ENCODE measurements at regions not wholly inside any gene's neighbourhood (a gene's known extent, or its start where the extent isn't known, plus 50 kb on each side); places are given as distances from the start of the nearest gene placed in this dataset.

DNA sequence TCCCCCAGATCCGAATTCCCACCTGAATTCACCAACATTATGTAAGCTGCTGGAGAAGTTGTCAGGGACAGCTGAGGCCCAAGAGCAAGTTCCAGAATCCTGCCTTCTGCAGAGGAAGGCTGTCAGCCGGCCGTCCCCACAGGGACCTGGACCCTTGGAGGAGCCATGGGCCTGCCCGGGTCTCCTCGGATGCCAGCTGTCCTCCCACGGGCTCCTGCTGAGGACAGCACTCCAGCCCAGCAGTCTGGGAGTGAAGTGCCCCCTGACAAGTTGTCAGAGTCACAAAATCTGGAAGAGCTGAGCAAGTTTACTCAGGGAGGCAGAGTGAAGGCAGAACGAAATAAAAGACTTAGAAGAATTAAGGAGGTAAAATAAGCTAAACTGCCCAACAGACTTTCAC is 192.5 kb upstream of the DAPK1 start:
- H3K79me2 ChIP-seq (ENCODE audit: low read depth) = no peaks in the 10 kb centered on the region
- no peaks in the 10 kb centered on the region for H3K4me1 ChIP-seq (replicated peaks; ENCODE audit: insufficient read depth)
- H3K27ac ChIP-seq = no peak overlapping the region
- no peaks in the 10 kb centered on the region for H3K36me3 ChIP-seq (ENCODE audit: low read depth)
- H3K9me3 ChIP-seq (ENCODE audit: insufficient read depth, low read depth) = no peaks in the 10 kb centered on the region
- H3K27me3 ChIP-seq (ENCODE audit: insufficient read depth, low read depth) = no peaks in the 10 kb centered on the region
- H3K4me3 ChIP-seq = no peak overlapping the region
- no peak overlapping the region for H2AFZ ChIP-seq
- no peak overlapping the region for H3K4me2 ChIP-seq
- ChIA-PET POLR2A (ENCODE audit: unreplicated experiment) (no interaction called here), CTCF (no interaction called here)
- intact Hi-C loops (cut with micrococcal nuclease; ENCODE audit: unreplicated experiment) = no loop called here
- no peaks in the 10 kb centered on the region for H4K20me1 ChIP-seq (ENCODE audit: insufficient read depth)
- H3K9me2 ChIP-seq (ENCODE audit: insufficient read depth) = no peaks in the 10 kb centered on the region
- no peaks in the 10 kb centered on the region for H3F3A ChIP-seq (ENCODE audit: insufficient read depth, low read depth)
- no peak for DNase-seq
- TF ChIP-seq EZH2 (IDR thresholded peaks at IDR 0.05; ENCODE audit: low read depth) = no peak
- TF ChIP-seq, protein P1, sequence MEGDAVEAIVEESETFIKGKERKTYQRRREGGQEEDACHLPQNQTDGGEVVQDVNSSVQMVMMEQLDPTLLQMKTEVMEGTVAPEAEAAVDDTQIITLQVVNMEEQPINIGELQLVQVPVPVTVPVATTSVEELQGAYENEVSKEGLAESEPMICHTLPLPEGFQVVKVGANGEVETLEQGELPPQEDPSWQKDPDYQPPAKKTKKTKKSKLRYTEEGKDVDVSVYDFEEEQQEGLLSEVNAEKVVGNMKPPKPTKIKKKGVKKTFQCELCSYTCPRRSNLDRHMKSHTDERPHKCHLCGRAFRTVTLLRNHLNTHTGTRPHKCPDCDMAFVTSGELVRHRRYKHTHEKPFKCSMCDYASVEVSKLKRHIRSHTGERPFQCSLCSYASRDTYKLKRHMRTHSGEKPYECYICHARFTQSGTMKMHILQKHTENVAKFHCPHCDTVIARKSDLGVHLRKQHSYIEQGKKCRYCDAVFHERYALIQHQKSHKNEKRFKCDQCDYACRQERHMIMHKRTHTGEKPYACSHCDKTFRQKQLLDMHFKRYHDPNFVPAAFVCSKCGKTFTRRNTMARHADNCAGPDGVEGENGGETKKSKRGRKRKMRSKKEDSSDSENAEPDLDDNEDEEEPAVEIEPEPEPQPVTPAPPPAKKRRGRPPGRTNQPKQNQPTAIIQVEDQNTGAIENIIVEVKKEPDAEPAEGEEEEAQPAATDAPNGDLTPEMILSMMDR (conservative IDR thresholded peaks at IDR 0.05) = no peak
- BruUV-seq (replicated peaks) = no TSS peak

DNA sequence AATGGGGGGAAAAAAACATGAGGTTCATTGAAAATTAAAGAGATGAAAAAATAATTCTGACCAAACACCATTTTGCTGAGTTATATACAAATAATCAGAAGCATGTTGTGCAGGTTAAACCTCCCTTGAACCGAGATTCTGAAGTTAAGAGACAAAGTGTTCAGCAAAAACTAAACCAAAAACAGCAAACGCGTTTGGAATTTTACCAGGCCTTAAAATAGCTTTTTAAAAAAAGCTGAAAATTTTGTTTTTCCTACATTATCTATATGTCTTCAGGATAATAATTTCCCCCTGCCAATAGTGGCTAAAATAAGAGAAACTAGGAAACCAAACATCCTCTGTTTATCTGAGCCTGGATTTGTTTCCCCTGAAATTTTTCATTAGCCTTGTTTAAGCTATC is 191.7 kb upstream of the DAPK1 start:
- Histone ChIP-seq H3K9me3 (ENCODE audit: insufficient read depth, low read depth) (no peaks in the 10 kb centered on the region), H3K4me2 (no peak overlapping the region), H3K4me3 (no peak overlapping the region), H3K4me1 (replicated peaks; ENCODE audit: insufficient read depth) (no peaks in the 10 kb centered on the region), H3K27ac (no peak overlapping the region), H3K36me3 (ENCODE audit: low read depth) (no peaks in the 10 kb centered on the region), H3F3A (ENCODE audit: insufficient read depth, low read depth) (no peaks in the 10 kb centered on the region), H3K27me3 (ENCODE audit: insufficient read depth, low read depth) (no peaks in the 10 kb centered on the region), H4K20me1 (ENCODE audit: insufficient read depth) (no peaks in the 10 kb centered on the region), H3K79me2 (ENCODE audit: low read depth) (no peaks in the 10 kb centered on the region), H2AFZ (no peak overlapping the region), H3K9me2 (ENCODE audit: insufficient read depth) (no peaks in the 10 kb centered on the region)
- no peak for DNase-seq
- intact Hi-C loops (cut with micrococcal nuclease; ENCODE audit: unreplicated experiment) = no loop called here
- BruUV-seq (replicated peaks) = no TSS peak
- CTCF ChIA-PET = no interaction called here
- POLR2A ChIA-PET (ENCODE audit: unreplicated experiment) = no interaction called here
- TF ChIP-seq EZH2 (IDR thresholded peaks at IDR 0.05; ENCODE audit: low read depth) = no peak
- TF ChIP-seq, protein P1 (conservative IDR thresholded peaks at IDR 0.05) = no peak

DNA sequence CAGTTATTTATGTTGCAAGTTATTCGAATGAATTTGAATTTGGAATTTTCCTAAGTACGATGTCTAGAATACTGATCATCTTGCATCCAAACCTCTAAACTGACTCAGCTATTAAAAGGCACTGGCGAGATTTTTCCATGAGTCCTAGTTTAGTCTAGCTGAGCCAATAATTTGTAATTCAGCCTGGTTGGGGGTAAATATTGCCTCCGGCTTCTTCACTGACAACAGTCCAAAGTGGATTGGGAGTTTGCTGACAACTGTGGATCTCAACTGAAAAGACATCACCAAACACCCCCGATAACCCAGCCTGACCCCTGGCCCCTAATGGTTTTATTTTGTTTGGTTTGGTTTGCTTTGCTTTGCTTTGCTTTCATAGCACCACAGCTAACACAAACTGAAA is 189.8 kb upstream of the DAPK1 start:
- Histone ChIP-seq H2AFZ (no peak overlapping the region), H3K4me2 (no peak overlapping the region)
- no TSS peak for BruUV-seq (replicated peaks)

More for the DNA sequence above, 189.8 kb upstream of the DAPK1 start:
- CTCF ChIA-PET = no interaction called here
- Histone ChIP-seq H3F3A (ENCODE audit: insufficient read depth, low read depth) (no peaks in the 10 kb centered on the region), H3K4me3 (no peak overlapping the region), H3K27ac (no peak overlapping the region), H4K20me1 (ENCODE audit: insufficient read depth) (no peaks in the 10 kb centered on the region), H3K79me2 (ENCODE audit: low read depth) (no peaks in the 10 kb centered on the region), H3K4me1 (replicated peaks; ENCODE audit: insufficient read depth) (no peaks in the 10 kb centered on the region), H3K9me3 (ENCODE audit: insufficient read depth, low read depth) (no peaks in the 10 kb centered on the region), H3K36me3 (ENCODE audit: low read depth) (no peaks in the 10 kb centered on the region), H3K27me3 (ENCODE audit: insufficient read depth, low read depth) (no peaks in the 10 kb centered on the region), H3K9me2 (ENCODE audit: insufficient read depth) (no peaks in the 10 kb centered on the region)
- DNase-seq = no peak
- POLR2A ChIA-PET (ENCODE audit: unreplicated experiment) = no interaction called here
- intact Hi-C loops (cut with micrococcal nuclease; ENCODE audit: unreplicated experiment) = no loop called here
- TF ChIP-seq, protein P1 (conservative IDR thresholded peaks at IDR 0.05) = no peak
- TF ChIP-seq EZH2 (IDR thresholded peaks at IDR 0.05; ENCODE audit: low read depth) = no peak
